ENCODE measurements at regions not wholly inside any gene's neighbourhood (a gene's known extent, or its start where the extent isn't known, plus 50 kb on each side); places are given as distances from the start of the nearest gene placed in this dataset.
"Not testable (repeated sequence)": the region's sequence is repeated elsewhere in the genome, so short reads cannot be mapped to it uniquely, and the experiment has no call there.

GRCh38 chr1:87403061-87403820 lies 74.6 kb downstream of the LMO4 start:
- in situ Hi-C loops (cut with HindIII; ENCODE audit: low pct_ligation_motif_present, low sequenced_read_pairs): no loop called here
- no peak for DNase-seq
- Histone ChIP-seq H3K27me3 (replicated peaks) (no peaks in the 10 kb centered on the region), H3K4me3 (ENCODE audit: low read depth, low read length) (no peak overlapping the region), H3K36me3 (replicated peaks) (no peaks in the 10 kb centered on the region), H3K27ac (no peak overlapping the region)
- TF ChIP-seq CTCF (IDR thresholded peaks at IDR 0.05; ENCODE audit: low read depth, low read length, missing control alignments): no peak

GRCh38 chr1:87404296-87404695 lies 75.6 kb downstream of the LMO4 start:
- H3K4me3 ChIP-seq (ENCODE audit: low read depth, low read length): no peak overlapping the region
- no peak for DNase-seq
- H3K36me3 ChIP-seq (replicated peaks): no peaks in the 10 kb centered on the region
- H3K27ac ChIP-seq: no peak overlapping the region
- no peaks in the 10 kb centered on the region for H3K27me3 ChIP-seq (replicated peaks)
- in situ Hi-C loops (cut with HindIII; ENCODE audit: low pct_ligation_motif_present, low sequenced_read_pairs): no loop called here
- TF ChIP-seq CTCF (IDR thresholded peaks at IDR 0.05; ENCODE audit: low read depth, low read length, missing control alignments): no peak

- Histone ChIP-seq H3K4me3 (ENCODE audit: low read depth, low read length) (no peak overlapping the region), H3K27ac (no peak overlapping the region), H3K36me3 (replicated peaks) (no peaks in the 10 kb centered on the region), H3K27me3 (replicated peaks) (no peaks in the 10 kb centered on the region)
- in situ Hi-C loops (cut with HindIII; ENCODE audit: low pct_ligation_motif_present, low sequenced_read_pairs): no loop called here
- no peak for DNase-seq
- no peak for TF ChIP-seq CTCF (IDR thresholded peaks at IDR 0.05; ENCODE audit: low read depth, low read length, missing control alignments)
Measured at GRCh38 chr1:87408665-87409248, 80.1 kb downstream of the LMO4 start.

GRCh38 chr1:87410776-87411480 lies 82.2 kb downstream of the LMO4 start:
- H3K27me3 ChIP-seq (replicated peaks): no peaks in the 10 kb centered on the region
- no peak for TF ChIP-seq CTCF (IDR thresholded peaks at IDR 0.05; ENCODE audit: low read depth, low read length, missing control alignments)
- H3K4me3 ChIP-seq (ENCODE audit: low read depth, low read length): no peak overlapping the region
- no peak overlapping the region for H3K27ac ChIP-seq
- no peak for DNase-seq
- no peaks in the 10 kb centered on the region for H3K36me3 ChIP-seq (replicated peaks)
- in situ Hi-C loops (cut with HindIII; ENCODE audit: low pct_ligation_motif_present, low sequenced_read_pairs): no loop called here

GRCh38 chr1:87413846-87414245 lies 85.2 kb downstream of the LMO4 start:
- H3K36me3 ChIP-seq (replicated peaks); in situ Hi-C loops (cut with HindIII; ENCODE audit: low pct_ligation_motif_present, low sequenced_read_pairs); H3K27ac ChIP-seq; H3K4me3 ChIP-seq (ENCODE audit: low read depth, low read length); H3K27me3 ChIP-seq (replicated peaks); DNase-seq: not testable (repeated sequence)

GRCh38 chr1:87418048-87418447 lies 89.4 kb downstream of the LMO4 start:
- H3K4me3 ChIP-seq (ENCODE audit: low read depth, low read length): no peak overlapping the region
- in situ Hi-C loops (cut with HindIII; ENCODE audit: low pct_ligation_motif_present, low sequenced_read_pairs): no loop called here

More at GRCh38 chr1:87418048-87418447, 89.4 kb downstream of the LMO4 start:
- H3K27ac ChIP-seq: no peak overlapping the region
- no peak for TF ChIP-seq CTCF (IDR thresholded peaks at IDR 0.05; ENCODE audit: low read depth, low read length, missing control alignments)
- DNase-seq: no peak
- H3K36me3 ChIP-seq (replicated peaks): no peaks in the 10 kb centered on the region
- H3K27me3 ChIP-seq (replicated peaks): no peaks in the 10 kb centered on the region

Measured in brain microvascular endothelial cell (primary cell).